ENCODE measurements at regions not wholly inside any gene's neighbourhood (a gene's known extent, or its start where the extent isn't known, plus 50 kb on each side); places are given as distances from the start of the nearest gene placed in this dataset.

GRCh38 chr11:57124917-57125316 is 56.8 kb upstream of the LRRC55 start:
- no peaks in the 10 kb centered on the region for H3K4me1 ChIP-seq
- H3K9me3 ChIP-seq = no peaks in the 10 kb centered on the region
- no peak for DNase-seq (ENCODE audit: low spot score in 2 of 2)
- TF ChIP-seq POLR2A (IDR thresholded peaks at IDR 0.05) (no peak), EP300 (IDR thresholded peaks at IDR 0.05) (no peak)
- TF ChIP-seq, protein P1, sequence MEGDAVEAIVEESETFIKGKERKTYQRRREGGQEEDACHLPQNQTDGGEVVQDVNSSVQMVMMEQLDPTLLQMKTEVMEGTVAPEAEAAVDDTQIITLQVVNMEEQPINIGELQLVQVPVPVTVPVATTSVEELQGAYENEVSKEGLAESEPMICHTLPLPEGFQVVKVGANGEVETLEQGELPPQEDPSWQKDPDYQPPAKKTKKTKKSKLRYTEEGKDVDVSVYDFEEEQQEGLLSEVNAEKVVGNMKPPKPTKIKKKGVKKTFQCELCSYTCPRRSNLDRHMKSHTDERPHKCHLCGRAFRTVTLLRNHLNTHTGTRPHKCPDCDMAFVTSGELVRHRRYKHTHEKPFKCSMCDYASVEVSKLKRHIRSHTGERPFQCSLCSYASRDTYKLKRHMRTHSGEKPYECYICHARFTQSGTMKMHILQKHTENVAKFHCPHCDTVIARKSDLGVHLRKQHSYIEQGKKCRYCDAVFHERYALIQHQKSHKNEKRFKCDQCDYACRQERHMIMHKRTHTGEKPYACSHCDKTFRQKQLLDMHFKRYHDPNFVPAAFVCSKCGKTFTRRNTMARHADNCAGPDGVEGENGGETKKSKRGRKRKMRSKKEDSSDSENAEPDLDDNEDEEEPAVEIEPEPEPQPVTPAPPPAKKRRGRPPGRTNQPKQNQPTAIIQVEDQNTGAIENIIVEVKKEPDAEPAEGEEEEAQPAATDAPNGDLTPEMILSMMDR (IDR thresholded peaks at IDR 0.05) = no peak
- WGBS, 2 donors = 30 to 38% methylated on average over 4 of the region's 4 CpGs
- no peaks in the 10 kb centered on the region for H3K27me3 ChIP-seq
- H3K4me3 ChIP-seq = no peak overlapping the region
- no peak overlapping the region for H3K27ac ChIP-seq
- H3K36me3 ChIP-seq = no peaks in the 10 kb centered on the region

DNA sequence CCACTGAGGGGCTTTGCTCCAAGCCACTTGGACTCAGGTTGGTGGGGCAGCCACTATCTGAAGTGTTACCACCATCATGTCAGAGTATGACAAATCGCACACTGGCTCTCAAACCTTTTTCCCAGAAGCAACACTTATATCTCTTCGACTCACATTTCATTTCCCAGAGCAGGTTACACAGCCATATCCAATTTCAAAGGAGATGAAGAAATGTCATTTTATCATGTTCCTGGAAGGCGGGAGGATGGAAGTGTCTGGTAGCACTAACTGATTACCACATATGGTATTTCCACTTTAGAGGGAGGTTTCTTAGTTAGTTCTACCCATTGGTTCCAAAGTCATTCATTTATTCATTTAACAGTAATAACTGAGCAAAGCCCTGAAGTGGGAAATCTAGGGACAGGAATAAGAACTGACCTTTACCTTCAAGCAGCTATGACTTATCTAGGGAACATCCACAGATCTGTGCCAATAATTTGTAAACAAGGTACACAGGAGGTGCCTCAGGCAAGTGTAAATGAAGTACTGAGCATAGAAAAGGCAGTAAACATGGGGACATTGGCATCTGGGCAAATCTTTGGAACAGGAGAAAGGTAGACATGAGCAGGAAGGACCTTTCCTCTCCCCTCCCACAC is 54.9 kb upstream of the LRRC55 start:
- 94 to 99% methylated on average over 3 of the region's 3 CpGs for WGBS, 2 donors
- no peak for DNase-seq (ENCODE audit: low spot score in 2 of 2)
- no peaks in the 10 kb centered on the region for H3K9me3 ChIP-seq
- no peak overlapping the region for H3K27ac ChIP-seq
- no peak overlapping the region for H3K4me3 ChIP-seq
- no peaks in the 10 kb centered on the region for H3K36me3 ChIP-seq
- TF ChIP-seq, protein P1 (IDR thresholded peaks at IDR 0.05) = no peak
- no peak for TF ChIP-seq POLR2A (IDR thresholded peaks at IDR 0.05)
- TF ChIP-seq EP300 (IDR thresholded peaks at IDR 0.05) = no peak
- H3K27me3 ChIP-seq = no peaks in the 10 kb centered on the region
- no peaks in the 10 kb centered on the region for H3K4me1 ChIP-seq

GRCh38 chr11:57131080-57131790 is 50.5 kb upstream of the LRRC55 start:
- Histone ChIP-seq H3K27me3 (no peaks in the 10 kb centered on the region), H3K36me3 (no peaks in the 10 kb centered on the region), H3K4me1 (no peaks in the 10 kb centered on the region), H3K9me3 (no peaks in the 10 kb centered on the region), H3K4me3 (no peak overlapping the region), H3K27ac (no peak overlapping the region)
- WGBS, 2 donors = 80 to 82% methylated on average over 8 of the region's 8 CpGs
- DNase-seq (ENCODE audit: low spot score in 2 of 2) = peak in 1 of 2 donors; percentile 13
- no peak for TF ChIP-seq POLR2A (IDR thresholded peaks at IDR 0.05)
- TF ChIP-seq, protein P1 (IDR thresholded peaks at IDR 0.05) = peak in 2 of 5 experiments; percentile 41

All from tibial nerve (tissue), 4 donors.